Smooth muscle cell (in vitro differentiated cells): ENCODE measurements at regions not wholly inside any gene's neighbourhood (a gene's known extent, or its start where the extent isn't known, plus 50 kb on each side); places are given as distances from the start of the nearest gene placed in this dataset.

Experiments
- DNase-seq: peaks from one replicate; lab custom pipeline; 2025; ENCODE audit not compliant: unreplicated experiment; lab: John Stamatoyannopoulos, UW
- H2AFZ ChIP-seq: fragments of 200-600 bp; sonication (generic); 2 replicates; pipeline ENCODE4 v1.6.0; 2016; ENCODE audit warnings: antibody characterized with exemption, low read depth, mild to moderate bottlenecking
- H3F3A ChIP-seq: fragments of 200-600 bp; sonication (generic); 2 replicates; pipeline ENCODE4 v1.6.0; 2017; ENCODE audit warnings: antibody characterized with exemption, low read depth
- H3K27ac ChIP-seq: fragments of 200-600 bp; sonication (generic); 2 replicates; pipeline ENCODE4 v1.5.1; 2016; ENCODE audit warnings: low read depth, mild to moderate bottlenecking
- H3K27me3 ChIP-seq: fragments of 200-600 bp; sonication (generic); 2 replicates; pipeline ENCODE4 v1.6.1; 2016; ENCODE audit warnings: low read depth, mild to moderate bottlenecking
- H3K36me3 ChIP-seq: fragments of 200-600 bp; sonication (generic); 2 replicates; pipeline ENCODE4 v1.5.1; 2016; ENCODE audit warnings: low read depth
- H3K4me1 ChIP-seq: fragments of 200-600 bp; sonication (generic); 2 replicates; pipeline ENCODE4 v1.5.1; 2016; ENCODE audit warnings: low read depth
- H3K4me2 ChIP-seq: fragments of 200-600 bp; sonication (generic); 2 replicates; pipeline ENCODE4 v1.6.0; 2016; ENCODE audit warnings: mild to moderate bottlenecking
- H3K4me3 ChIP-seq: fragments of 200-600 bp; sonication (generic); 2 replicates; pipeline ENCODE4 v1.5.1; 2016; ENCODE audit warnings: mild to moderate bottlenecking
- H3K79me2 ChIP-seq: fragments of 200-600 bp; sonication (generic); 2 replicates; pipeline ENCODE4 v1.6.0; 2016; ENCODE audit warnings: low read depth, mild to moderate bottlenecking
- H3K9ac ChIP-seq: fragments of 200-600 bp; sonication (generic); 2 replicates; pipeline ENCODE4 v1.6.0; 2016; ENCODE audit warnings: low read depth
- H3K9me3 ChIP-seq: fragments of 200-600 bp; sonication (generic); replicated peaks from 2 replicates; pipeline ENCODE4 v1.5.1; 2016; ENCODE audit warnings: low read depth
- H4K20me1 ChIP-seq: fragments of 200-600 bp; sonication (generic); 2 replicates; pipeline ENCODE4 v1.6.0; 2016; ENCODE audit warnings: low read depth
- CTCF ChIP-seq: fragments of 200-600 bp; sonication (generic); IDR thresholded peaks from 2 replicates; pipeline ENCODE4 v1.5.1; 2017; ENCODE audit warnings: borderline replicate concordance, mild to moderate bottlenecking, antibody characterized with exemption; ENCODE audit not compliant: insufficient read depth, poor library complexity, severe bottlenecking
- WGBS: methylation state at CpG from one replicate; pipeline ENCODE4 v1.1.7; 2016; ENCODE audit warnings: low lambda C conversion rate; 5-methylcytosine and 5-hydroxymethylcytosine counted together

GRCh38 chr14:95007921-95008320 lies 149.4 kb downstream of the DICER1 start:
- H3K4me2 ChIP-seq, result no peak overlapping the region
- no peak for TF ChIP-seq CTCF
- DNase-seq, result no peak
- no peaks in the 10 kb centered on the region for H3K9me3 ChIP-seq
- H3K27ac ChIP-seq, result no peak overlapping the region
- H3K79me2 ChIP-seq, result no peaks in the 10 kb centered on the region
- no peaks in the 10 kb centered on the region for H3K27me3 ChIP-seq
- H3K4me1 ChIP-seq, result no peaks in the 10 kb centered on the region
- H3K4me3 ChIP-seq, result no peak overlapping the region
- 96% methylated on average over 7 of the region's 7 CpGs for WGBS
- no peaks in the 10 kb centered on the region for H3K36me3 ChIP-seq
- no peak overlapping the region for H3K9ac ChIP-seq
- H3F3A ChIP-seq, result no peaks in the 10 kb centered on the region
- no peak overlapping the region for H2AFZ ChIP-seq
- H4K20me1 ChIP-seq, result no peaks in the 10 kb centered on the region

DNA sequence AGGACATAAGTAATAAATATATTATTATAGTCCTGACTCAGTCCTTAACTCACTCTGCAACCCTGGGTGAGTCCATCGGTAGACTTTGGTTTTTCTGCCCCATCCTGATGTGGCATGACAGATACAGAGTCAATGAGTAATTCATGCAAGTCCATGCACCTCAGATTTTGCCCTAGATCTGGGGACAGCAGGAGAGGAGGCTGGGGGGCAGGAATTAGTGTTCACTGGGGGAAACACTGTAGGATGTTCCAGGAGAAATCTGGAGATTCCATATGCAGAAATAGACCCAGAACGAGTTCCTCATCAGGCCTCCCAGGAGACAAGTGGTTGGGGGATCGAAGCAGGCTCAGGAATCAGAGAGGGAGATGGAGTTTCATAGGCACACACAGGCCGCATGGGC lies 150.8 kb downstream of the DICER1 start:
- Histone ChIP-seq H3K9ac (no peak overlapping the region), H3K4me3 (no peak overlapping the region), H3K36me3 (no peaks in the 10 kb centered on the region), H3K4me1 (no peaks in the 10 kb centered on the region), H3K27ac (no peak overlapping the region), H3K79me2 (no peaks in the 10 kb centered on the region), H4K20me1 (no peaks in the 10 kb centered on the region), H3K4me2 (no peak overlapping the region), H3K27me3 (no peaks in the 10 kb centered on the region), H3F3A (no peaks in the 10 kb centered on the region), H2AFZ (no peak overlapping the region), H3K9me3 (no peaks in the 10 kb centered on the region)
- DNase-seq, result no peak
- TF ChIP-seq CTCF, result no peak
- 86% methylated on average over 4 of the region's 4 CpGs for WGBS

- Histone ChIP-seq H3K27ac (no peak overlapping the region), H2AFZ (no peak overlapping the region), H3K4me2 (no peak overlapping the region), H3K4me3 (no peak overlapping the region), H3K4me1 (no peaks in the 10 kb centered on the region), H3K79me2 (no peaks in the 10 kb centered on the region), H3F3A (no peaks in the 10 kb centered on the region), H4K20me1 (no peaks in the 10 kb centered on the region), H3K27me3 (no peaks in the 10 kb centered on the region), H3K9ac (no peak overlapping the region), H3K9me3 (no peaks in the 10 kb centered on the region), H3K36me3 (no peaks in the 10 kb centered on the region)
- TF ChIP-seq CTCF, result no peak
- no peak for DNase-seq
- WGBS, result 98% methylated on average over 3 of the region's 3 CpGs
Observed at GRCh38 chr14:95006051-95006450, 151.3 kb downstream of the DICER1 start.

GRCh38 chr14:95003099-95003960 lies 154.0 kb downstream of the DICER1 start:
- H3F3A ChIP-seq, result no peaks in the 10 kb centered on the region
- H3K27me3 ChIP-seq, result peaks cover 9% of the 10 kb centered on the region
- H4K20me1 ChIP-seq, result no peaks in the 10 kb centered on the region
- TF ChIP-seq CTCF, result no peak
- WGBS, result 72% methylated on average over 11 of the region's 11 CpGs
- no peak overlapping the region for H3K9ac ChIP-seq
- no peak overlapping the region for H2AFZ ChIP-seq
- no peaks in the 10 kb centered on the region for H3K36me3 ChIP-seq
- H3K27ac ChIP-seq, result no peak overlapping the region
- H3K4me1 ChIP-seq, result peaks cover 6% of the 10 kb centered on the region
- no peaks in the 10 kb centered on the region for H3K9me3 ChIP-seq
- no peak overlapping the region for H3K4me2 ChIP-seq
- H3K4me3 ChIP-seq, result no peak overlapping the region
- DNase-seq, result no peak
- no peaks in the 10 kb centered on the region for H3K79me2 ChIP-seq
